ENCODE measurements at regions not wholly inside any gene's neighbourhood (a gene's known extent, or its start where the extent isn't known, plus 50 kb on each side); places are given as distances from the start of the nearest gene placed in this dataset.

DNA sequence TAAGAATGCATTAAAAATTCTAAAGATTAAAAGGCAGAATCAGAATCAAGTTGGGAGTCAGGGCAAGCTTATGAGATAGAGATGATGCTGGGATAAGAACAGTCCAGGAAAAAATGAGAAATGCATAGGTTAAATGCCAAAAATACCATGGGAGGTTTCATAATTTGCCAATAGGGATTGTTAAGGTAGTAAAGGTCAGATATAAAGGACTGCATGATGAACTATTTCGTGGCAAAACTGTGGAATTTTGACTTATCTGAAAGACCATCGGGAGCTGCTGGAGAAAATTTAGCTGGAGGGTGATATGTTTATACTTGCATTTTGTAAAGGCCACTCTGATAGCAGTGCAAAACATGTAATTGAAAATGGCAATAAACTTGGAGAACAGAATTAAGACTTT, 1872.8 kb upstream of the ACO1 start:
- no peaks in the 10 kb centered on the region for H3K4me1 Mint-ChIP-seq
- Histone ChIP-seq H3K9me3 (ENCODE audit: control insufficient read depth in 2 of 3, low read length in 3 of 3) (no peaks in the 10 kb centered on the region), H3K36me3 (ENCODE audit: control insufficient read depth in 2 of 3, insufficient read depth in 3 of 3, low read length in 3 of 3) (no peaks in the 10 kb centered on the region), H3K27me3 (ENCODE audit: control insufficient read depth in 2 of 2, insufficient read depth in 2 of 2, low read length in 2 of 2) (no peaks in the 10 kb centered on the region), H3K4me1 (ENCODE audit: control insufficient read depth in 2 of 2, insufficient read depth in 2 of 2, low read length in 2 of 2) (no peaks in the 10 kb centered on the region), H3K4me3 (ENCODE audit: low read length) (no peak overlapping the region), H3K27ac (ENCODE audit: low read depth, low read length) (no peak overlapping the region)
- ATAC-seq = no peak
- H3K27ac Mint-ChIP-seq = no peak overlapping the region
- intact Hi-C loops (cut with micrococcal nuclease) = no loop called here
- no peaks in the 10 kb centered on the region for H3K27me3 Mint-ChIP-seq
- ChIA-PET POLR2A (no interaction called here), CTCF (no interaction called here)
- DNase-seq = no peak
- no peak overlapping the region for H3K4me3 Mint-ChIP-seq
- no peaks in the 10 kb centered on the region for H3K36me3 Mint-ChIP-seq
- H3K9me3 Mint-ChIP-seq = peaks cover 0 to 12% (median 2%) of the 10 kb centered on the region in 11 donors

DNA sequence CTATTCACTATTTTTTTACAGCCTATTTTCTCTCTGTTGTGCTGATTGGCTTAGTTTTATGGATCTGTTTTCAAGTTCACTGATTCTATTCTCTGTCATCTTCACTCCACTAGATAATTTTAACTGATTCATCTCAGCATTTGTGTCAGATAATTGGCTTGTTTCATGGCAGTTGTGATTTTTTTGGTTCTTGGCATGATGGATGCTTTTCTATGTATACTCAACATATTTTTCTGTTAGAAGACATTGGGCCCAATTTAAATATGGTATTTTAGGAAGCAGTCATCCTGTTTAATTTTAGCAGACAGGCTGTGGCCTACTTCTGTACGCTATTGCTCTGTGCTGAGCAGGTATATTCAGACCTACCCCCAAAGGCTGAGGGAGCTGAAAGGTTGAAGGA, 1865.3 kb upstream of the ACO1 start:
- intact Hi-C loops (cut with micrococcal nuclease) = no loop called here
- no peaks in the 10 kb centered on the region for H3K4me1 Mint-ChIP-seq
- no peak overlapping the region for H3K27ac Mint-ChIP-seq
- no peak overlapping the region for H3K27ac ChIP-seq (ENCODE audit: low read depth, low read length)
- no peaks in the 10 kb centered on the region for H3K36me3 Mint-ChIP-seq
- H3K27me3 ChIP-seq (ENCODE audit: control insufficient read depth in 2 of 2, insufficient read depth in 2 of 2, low read length in 2 of 2) = no peaks in the 10 kb centered on the region
- H3K4me1 ChIP-seq (ENCODE audit: control insufficient read depth in 2 of 2, insufficient read depth in 2 of 2, low read length in 2 of 2) = no peaks in the 10 kb centered on the region
- no peak overlapping the region for H3K4me3 Mint-ChIP-seq
- ATAC-seq (no peak), DNase-seq (no peak)
- CTCF ChIA-PET = no interaction called here
- H3K9me3 ChIP-seq (ENCODE audit: control insufficient read depth in 2 of 3, low read length in 3 of 3) = no peaks in the 10 kb centered on the region
- peaks cover 0 to 8% (median 0%) of the 10 kb centered on the region in 11 donors for H3K9me3 Mint-ChIP-seq
- POLR2A ChIA-PET = no interaction called here
- H3K4me3 ChIP-seq (ENCODE audit: low read length) = no peak overlapping the region
- no peaks in the 10 kb centered on the region for H3K27me3 Mint-ChIP-seq
- no peaks in the 10 kb centered on the region for H3K36me3 ChIP-seq (ENCODE audit: control insufficient read depth in 2 of 3, insufficient read depth in 3 of 3, low read length in 3 of 3)

DNA sequence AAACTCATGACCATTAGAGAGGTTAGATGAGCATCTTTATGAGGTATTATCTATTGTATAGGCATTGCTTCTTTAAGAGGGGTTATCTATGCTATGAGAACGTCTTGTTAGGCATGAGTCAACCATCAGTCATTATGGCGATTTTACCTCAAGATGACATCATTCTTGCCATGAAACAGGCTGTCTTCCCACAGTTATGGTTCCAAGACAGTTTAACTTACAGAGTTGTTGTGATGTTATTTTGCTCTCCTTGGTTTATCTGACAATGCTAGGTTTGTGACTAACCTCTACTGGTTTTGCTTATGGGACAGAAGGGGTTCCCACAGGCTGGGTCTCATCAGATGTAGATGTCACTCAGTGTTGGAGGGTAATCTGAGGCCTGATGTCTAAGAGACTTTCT, 1864.7 kb upstream of the ACO1 start:
- ChIA-PET POLR2A (no interaction called here), CTCF (no interaction called here)
- Histone ChIP-seq H3K36me3 (ENCODE audit: control insufficient read depth in 2 of 3, insufficient read depth in 3 of 3, low read length in 3 of 3) (no peaks in the 10 kb centered on the region), H3K27me3 (ENCODE audit: control insufficient read depth in 2 of 2, insufficient read depth in 2 of 2, low read length in 2 of 2) (no peaks in the 10 kb centered on the region), H3K27ac (ENCODE audit: low read depth, low read length) (no peak overlapping the region), H3K4me1 (ENCODE audit: control insufficient read depth in 2 of 2, insufficient read depth in 2 of 2, low read length in 2 of 2) (no peaks in the 10 kb centered on the region), H3K9me3 (ENCODE audit: control insufficient read depth in 2 of 3, low read length in 3 of 3) (no peaks in the 10 kb centered on the region), H3K4me3 (ENCODE audit: low read length) (no peak overlapping the region)
- intact Hi-C loops (cut with micrococcal nuclease) = no loop called here
- ATAC-seq (no peak), DNase-seq (no peak)
- no peak overlapping the region for H3K27ac Mint-ChIP-seq
- H3K27me3 Mint-ChIP-seq = no peaks in the 10 kb centered on the region
- H3K9me3 Mint-ChIP-seq = peaks cover 0 to 7% (median 0%) of the 10 kb centered on the region in 11 donors
- H3K4me1 Mint-ChIP-seq = no peaks in the 10 kb centered on the region
- H3K4me3 Mint-ChIP-seq = no peak overlapping the region
- no peaks in the 10 kb centered on the region for H3K36me3 Mint-ChIP-seq

- intact Hi-C loops (cut with micrococcal nuclease) = no loop called here
- Histone ChIP-seq H3K4me1 (ENCODE audit: control insufficient read depth in 2 of 2, insufficient read depth in 2 of 2, low read length in 2 of 2) (no peaks in the 10 kb centered on the region), H3K36me3 (ENCODE audit: control insufficient read depth in 2 of 3, insufficient read depth in 3 of 3, low read length in 3 of 3) (no peaks in the 10 kb centered on the region), H3K27me3 (ENCODE audit: control insufficient read depth in 2 of 2, insufficient read depth in 2 of 2, low read length in 2 of 2) (no peaks in the 10 kb centered on the region), H3K4me3 (ENCODE audit: low read length) (no peak overlapping the region), H3K27ac (ENCODE audit: low read depth, low read length) (no peak overlapping the region), H3K9me3 (ENCODE audit: control insufficient read depth in 2 of 3, low read length in 3 of 3) (no peaks in the 10 kb centered on the region)
- H3K27me3 Mint-ChIP-seq = no peaks in the 10 kb centered on the region
- no peak overlapping the region for H3K4me3 Mint-ChIP-seq
- peaks cover 0 to 7% (median 0%) of the 10 kb centered on the region in 11 donors for H3K9me3 Mint-ChIP-seq
- ChIA-PET CTCF (no interaction called here), POLR2A (no interaction called here)
- DNase-seq (no peak), ATAC-seq (no peak)
- H3K36me3 Mint-ChIP-seq = no peaks in the 10 kb centered on the region
- no peak overlapping the region for H3K27ac Mint-ChIP-seq
- no peaks in the 10 kb centered on the region for H3K4me1 Mint-ChIP-seq
Measured at GRCh38 chr9:30522061-30522460, 1862.4 kb upstream of the ACO1 start.

DNA sequence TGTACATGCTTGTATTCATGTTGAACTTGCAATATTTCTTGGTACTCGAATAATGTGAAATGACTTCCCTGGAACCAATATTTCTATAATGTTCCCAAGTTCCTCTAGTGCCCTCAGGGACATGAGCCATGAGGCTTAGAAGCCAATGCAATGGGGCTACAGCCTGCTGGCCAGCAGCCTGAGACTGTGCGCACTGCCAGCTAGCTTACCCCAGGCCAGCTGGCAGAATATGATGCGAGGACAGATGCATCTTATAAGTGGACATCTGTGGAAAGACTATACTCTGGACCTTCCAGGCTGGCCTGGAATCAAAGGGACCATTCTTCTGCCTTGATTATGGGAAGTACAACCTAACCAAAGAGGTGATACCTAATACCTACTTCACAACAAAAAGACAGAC, 1862.0 kb upstream of the ACO1 start:
- Mint-ChIP-seq H3K36me3 (no peaks in the 10 kb centered on the region), H3K27ac (no peak overlapping the region), H3K27me3 (no peaks in the 10 kb centered on the region), H3K4me3 (no peak overlapping the region), H3K4me1 (no peaks in the 10 kb centered on the region), H3K9me3 (peaks cover 0 to 7% (median 0%) of the 10 kb centered on the region in 11 donors)
- ChIA-PET POLR2A (no interaction called here), CTCF (no interaction called here)
- Histone ChIP-seq H3K27ac (ENCODE audit: low read depth, low read length) (no peak overlapping the region), H3K4me3 (ENCODE audit: low read length) (no peak overlapping the region), H3K36me3 (ENCODE audit: control insufficient read depth in 2 of 3, insufficient read depth in 3 of 3, low read length in 3 of 3) (no peaks in the 10 kb centered on the region), H3K9me3 (ENCODE audit: control insufficient read depth in 2 of 3, low read length in 3 of 3) (no peaks in the 10 kb centered on the region), H3K27me3 (ENCODE audit: control insufficient read depth in 2 of 2, insufficient read depth in 2 of 2, low read length in 2 of 2) (no peaks in the 10 kb centered on the region), H3K4me1 (ENCODE audit: control insufficient read depth in 2 of 2, insufficient read depth in 2 of 2, low read length in 2 of 2) (no peaks in the 10 kb centered on the region)
- no peak for ATAC-seq
- intact Hi-C loops (cut with micrococcal nuclease) = no loop called here
- DNase-seq = no peak

- Histone ChIP-seq H3K27me3 (ENCODE audit: control insufficient read depth in 2 of 2, insufficient read depth in 2 of 2, low read length in 2 of 2) (no peaks in the 10 kb centered on the region), H3K4me1 (ENCODE audit: control insufficient read depth in 2 of 2, insufficient read depth in 2 of 2, low read length in 2 of 2) (no peaks in the 10 kb centered on the region), H3K36me3 (ENCODE audit: control insufficient read depth in 2 of 3, insufficient read depth in 3 of 3, low read length in 3 of 3) (no peaks in the 10 kb centered on the region), H3K9me3 (ENCODE audit: control insufficient read depth in 2 of 3, low read length in 3 of 3) (no peaks in the 10 kb centered on the region), H3K4me3 (ENCODE audit: low read length) (no peak overlapping the region), H3K27ac (ENCODE audit: low read depth, low read length) (no peak overlapping the region)
- ChIA-PET CTCF (no interaction called here), POLR2A (no interaction called here)
- Mint-ChIP-seq H3K9me3 (peaks cover 0 to 7% (median 0%) of the 10 kb centered on the region in 11 donors), H3K27me3 (no peaks in the 10 kb centered on the region), H3K4me3 (no peak overlapping the region), H3K27ac (no peak overlapping the region), H3K36me3 (no peaks in the 10 kb centered on the region), H3K4me1 (no peaks in the 10 kb centered on the region)
- ATAC-seq (no peak), DNase-seq (no peak)
- intact Hi-C loops (cut with micrococcal nuclease) = no loop called here
Measured at GRCh38 chr9:30524311-30524710, 1860.1 kb upstream of the ACO1 start.

DNA sequence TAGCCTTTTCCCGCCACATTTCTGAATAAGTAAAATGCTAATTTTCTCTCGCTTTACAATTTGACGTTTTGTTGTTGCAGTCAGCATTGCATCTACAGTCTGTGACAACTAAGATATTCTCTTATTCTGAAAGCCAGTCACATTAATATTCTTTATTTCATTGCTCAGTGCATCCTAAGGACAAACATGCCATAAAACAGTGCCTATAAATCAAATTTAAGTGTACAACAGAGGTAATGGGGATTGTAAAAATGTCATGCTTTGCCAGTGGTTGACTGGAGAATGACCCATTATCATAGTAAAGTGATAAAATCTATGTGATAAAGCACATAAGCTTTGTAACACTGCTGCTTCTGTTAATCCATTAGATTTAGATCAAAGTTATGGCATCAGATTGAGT, 1850.0 kb upstream of the ACO1 start:
- POLR2A ChIA-PET = no interaction called here
- DNase-seq = no peak
- no peaks in the 10 kb centered on the region for H3K36me3 ChIP-seq (ENCODE audit: control insufficient read depth in 2 of 3, insufficient read depth in 3 of 3, low read length in 3 of 3)

More for the DNA sequence above, 1850.0 kb upstream of the ACO1 start:
- H3K27ac ChIP-seq (ENCODE audit: low read depth, low read length) = no peak overlapping the region
- H3K36me3 Mint-ChIP-seq = no peaks in the 10 kb centered on the region
- intact Hi-C loops (cut with micrococcal nuclease) = no loop called here
- no peak overlapping the region for H3K4me3 Mint-ChIP-seq
- CTCF ChIA-PET = no interaction called here
- no peaks in the 10 kb centered on the region for H3K4me1 Mint-ChIP-seq
- H3K9me3 ChIP-seq (ENCODE audit: control insufficient read depth in 2 of 3, low read length in 3 of 3) = no peaks in the 10 kb centered on the region
- H3K27me3 ChIP-seq (ENCODE audit: control insufficient read depth in 2 of 2, insufficient read depth in 2 of 2, low read length in 2 of 2) = no peaks in the 10 kb centered on the region
- no peaks in the 10 kb centered on the region for H3K4me1 ChIP-seq (ENCODE audit: control insufficient read depth in 2 of 2, insufficient read depth in 2 of 2, low read length in 2 of 2)
- no peak overlapping the region for H3K4me3 ChIP-seq (ENCODE audit: low read length)
- peaks cover 0 to 16% (median 8%) of the 10 kb centered on the region in 11 donors for H3K9me3 Mint-ChIP-seq
- no peaks in the 10 kb centered on the region for H3K27me3 Mint-ChIP-seq
- no peak overlapping the region for H3K27ac Mint-ChIP-seq
- ATAC-seq = no peak
